H1 (cell line): ENCODE measurements at regions not wholly inside any gene's neighbourhood (a gene's known extent, or its start where the extent isn't known, plus 50 kb on each side); places are given as distances from the start of the nearest gene placed in this dataset.

ENCODE experiments used
- MAFK ChIP-seq: IDR thresholded peaks from 2 replicates; pipeline ENCODE4 v1.6.1; 2012; ENCODE audit warnings: low read depth, mild to moderate bottlenecking, improper control_type of control experiment, low read length
- YY1 ChIP-seq: IDR thresholded peaks from 2 replicates; pipeline ENCODE4 v1.6.1; 2011; ENCODE audit warnings: low read depth, mild to moderate bottlenecking, low read length

DNA sequence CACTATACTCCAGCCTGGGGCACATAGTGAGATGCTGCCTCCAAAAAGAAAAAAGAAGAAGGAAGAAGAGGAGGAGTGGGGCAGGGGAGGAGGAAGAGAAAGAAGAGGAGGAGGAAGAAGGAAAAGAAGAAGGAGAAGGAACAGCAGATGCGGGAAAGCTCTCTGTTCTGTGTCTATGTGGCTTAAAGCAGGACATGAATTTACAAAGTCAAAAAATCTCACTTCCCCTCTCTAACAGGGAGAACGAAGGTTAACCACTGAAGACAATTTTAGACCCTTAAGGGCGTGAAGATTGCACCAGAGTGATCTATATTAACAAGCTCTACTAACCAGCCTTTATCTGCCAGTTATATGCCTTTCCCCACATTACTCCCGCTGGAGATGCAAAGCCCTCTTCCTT lies 258.9 kb downstream of the METTL4 start (continued):
- TF ChIP-seq YY1 (no peak), MAFK (no peak)
- TF ChIP-seq, all 59 proteins: peak for 0
